OCI-LY7 (cell line): ENCODE measurements at regions not wholly inside any gene's neighbourhood (a gene's known extent, or its start where the extent isn't known, plus 50 kb on each side); places are given as distances from the start of the nearest gene placed in this dataset.

ENCODE experiments used
- CTCF ChIP-seq: fragments of 200-600 bp; sonication (generic); conservative IDR thresholded peaks from 2 replicates; pipeline ENCODE4 v1.5.1; 2014; ENCODE audit warnings: mild to moderate bottlenecking, antibody characterized with exemption, low read length, moderate library complexity, mixed read lengths
- EZH2phosphoT487 ChIP-seq: fragments of 200-600 bp; sonication (generic); IDR thresholded peaks from 2 replicates; pipeline ENCODE4 v1.6.1; 2018; ENCODE audit warnings: low read depth, borderline replicate concordance, mild to moderate bottlenecking, mixed run types, antibody characterized with exemption, low read length, moderate library complexity, mixed read lengths

GRCh38 chr10:35916791-35917190 lies 274.7 kb upstream of the FZD8 start:
- TF ChIP-seq CTCF, result peak; percentile 55
- no peak for TF ChIP-seq EZH2phosphoT487
